Suprapubic skin (tissue), 4 donors: ENCODE measurements at regions not wholly inside any gene's neighbourhood (a gene's known extent, or its start where the extent isn't known, plus 50 kb on each side); places are given as distances from the start of the nearest gene placed in this dataset.

Source experiments
- EP300 ChIP-seq: sonication (generic); formaldehyde crosslinking; IDR thresholded peaks from one replicate; pipeline ENCODE4 v1.6.1; 2017; ENCODE audit warnings: antibody characterized with exemption
- POLR2A ChIP-seq, 2 donors: fragments of 450-650 bp; IDR thresholded peaks; one replicate each; pipeline ENCODE4 v1.6.1; 2017; ENCODE audit warnings: antibody characterized with exemption in 2 of 2, mild to moderate bottlenecking in 2 of 2, moderate library complexity in 2 of 2
- POLR2AphosphoS5 ChIP-seq, 3 donors: sonication (generic); formaldehyde crosslinking; IDR thresholded peaks; one replicate each; pipeline ENCODE4 v1.6.1; 2017; ENCODE audit warnings: antibody characterized with exemption in 3 of 3
- TF ChIP-seq, protein P1 (sequence below), 2 donors: fragments of 200-600 bp in 1 of 2; fragments of 450-650 bp in 1 of 2; sonication (generic) in 1 of 2; IDR thresholded peaks; one replicate each; pipeline ENCODE4 v1.5.1; 2016 to 2019; ENCODE audit warnings: antibody characterized with exemption in 2 of 2, mild to moderate bottlenecking in 1 of 2, moderate library complexity in 1 of 2

DNA sequence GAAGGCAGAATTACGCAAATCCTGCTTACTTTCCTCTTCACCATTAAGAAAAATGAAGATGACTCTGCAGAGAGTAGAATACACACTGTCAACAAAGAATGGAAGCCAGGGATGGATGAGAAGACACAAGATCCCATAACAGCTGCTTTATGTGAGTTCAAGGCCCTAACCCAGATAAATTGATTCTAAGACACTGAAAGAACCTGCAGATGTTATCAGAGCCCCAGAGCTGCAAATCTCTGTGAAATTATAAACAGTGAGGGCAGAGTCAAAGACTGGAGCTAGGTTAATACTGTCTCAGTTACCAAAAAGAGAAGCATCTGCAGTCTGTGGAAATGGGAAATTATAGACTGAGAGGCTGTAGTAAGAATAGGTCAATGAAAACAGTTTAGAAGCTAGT lies 320.1 kb upstream of the PKDCC start:
- TF ChIP-seq, protein P1, sequence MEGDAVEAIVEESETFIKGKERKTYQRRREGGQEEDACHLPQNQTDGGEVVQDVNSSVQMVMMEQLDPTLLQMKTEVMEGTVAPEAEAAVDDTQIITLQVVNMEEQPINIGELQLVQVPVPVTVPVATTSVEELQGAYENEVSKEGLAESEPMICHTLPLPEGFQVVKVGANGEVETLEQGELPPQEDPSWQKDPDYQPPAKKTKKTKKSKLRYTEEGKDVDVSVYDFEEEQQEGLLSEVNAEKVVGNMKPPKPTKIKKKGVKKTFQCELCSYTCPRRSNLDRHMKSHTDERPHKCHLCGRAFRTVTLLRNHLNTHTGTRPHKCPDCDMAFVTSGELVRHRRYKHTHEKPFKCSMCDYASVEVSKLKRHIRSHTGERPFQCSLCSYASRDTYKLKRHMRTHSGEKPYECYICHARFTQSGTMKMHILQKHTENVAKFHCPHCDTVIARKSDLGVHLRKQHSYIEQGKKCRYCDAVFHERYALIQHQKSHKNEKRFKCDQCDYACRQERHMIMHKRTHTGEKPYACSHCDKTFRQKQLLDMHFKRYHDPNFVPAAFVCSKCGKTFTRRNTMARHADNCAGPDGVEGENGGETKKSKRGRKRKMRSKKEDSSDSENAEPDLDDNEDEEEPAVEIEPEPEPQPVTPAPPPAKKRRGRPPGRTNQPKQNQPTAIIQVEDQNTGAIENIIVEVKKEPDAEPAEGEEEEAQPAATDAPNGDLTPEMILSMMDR (IDR thresholded peaks at IDR 0.05) = no peak
- TF ChIP-seq POLR2A (IDR thresholded peaks at IDR 0.05) (no peak), POLR2AphosphoS5 (IDR thresholded peaks at IDR 0.05) (no peak), EP300 (no peak)
